Lower leg skin (tissue), 3 donors: ENCODE measurements at regions not wholly inside any gene's neighbourhood (a gene's known extent, or its start where the extent isn't known, plus 50 kb on each side); places are given as distances from the start of the nearest gene placed in this dataset.

ENCODE experiments used
- POLR2A ChIP-seq, 2 donors: fragments of 450-650 bp; IDR thresholded peaks; one replicate each; pipeline ENCODE4 v1.6.1; 2016 to 2017; ENCODE audit warnings: antibody characterized with exemption in 2 of 2, mild to moderate bottlenecking in 1 of 2, moderate library complexity in 1 of 2
- TF ChIP-seq, protein P1 (sequence below), 3 donors: fragments of 450-650 bp; IDR thresholded peaks; one replicate each; pipeline ENCODE4 v1.5.1; 2016; ENCODE audit warnings: antibody characterized with exemption in 3 of 3, mild to moderate bottlenecking in 3 of 3, moderate library complexity in 2 of 3

- TF ChIP-seq POLR2A (IDR thresholded peaks at IDR 0.05): no peak
- TF ChIP-seq, protein P1, sequence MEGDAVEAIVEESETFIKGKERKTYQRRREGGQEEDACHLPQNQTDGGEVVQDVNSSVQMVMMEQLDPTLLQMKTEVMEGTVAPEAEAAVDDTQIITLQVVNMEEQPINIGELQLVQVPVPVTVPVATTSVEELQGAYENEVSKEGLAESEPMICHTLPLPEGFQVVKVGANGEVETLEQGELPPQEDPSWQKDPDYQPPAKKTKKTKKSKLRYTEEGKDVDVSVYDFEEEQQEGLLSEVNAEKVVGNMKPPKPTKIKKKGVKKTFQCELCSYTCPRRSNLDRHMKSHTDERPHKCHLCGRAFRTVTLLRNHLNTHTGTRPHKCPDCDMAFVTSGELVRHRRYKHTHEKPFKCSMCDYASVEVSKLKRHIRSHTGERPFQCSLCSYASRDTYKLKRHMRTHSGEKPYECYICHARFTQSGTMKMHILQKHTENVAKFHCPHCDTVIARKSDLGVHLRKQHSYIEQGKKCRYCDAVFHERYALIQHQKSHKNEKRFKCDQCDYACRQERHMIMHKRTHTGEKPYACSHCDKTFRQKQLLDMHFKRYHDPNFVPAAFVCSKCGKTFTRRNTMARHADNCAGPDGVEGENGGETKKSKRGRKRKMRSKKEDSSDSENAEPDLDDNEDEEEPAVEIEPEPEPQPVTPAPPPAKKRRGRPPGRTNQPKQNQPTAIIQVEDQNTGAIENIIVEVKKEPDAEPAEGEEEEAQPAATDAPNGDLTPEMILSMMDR (IDR thresholded peaks at IDR 0.05): no peak
Measured at GRCh38 chr2:17239550-17239949, 278.7 kb downstream of the RAD51AP2 start.
